Mucosa of rectum (tissue), 2 donors: ENCODE measurements at regions not wholly inside any gene's neighbourhood (a gene's known extent, or its start where the extent isn't known, plus 50 kb on each side); places are given as distances from the start of the nearest gene placed in this dataset.

ENCODE experiments used
- H3K27ac ChIP-seq, 2 donors: one replicate each; pipeline ENCODE4 v1.7.0; 2013; ENCODE audit warnings: inconsistent platforms in 2 of 2, low read depth in 2 of 2, low read length in 2 of 2
- H3K27me3 ChIP-seq, 2 donors: one replicate each; pipeline ENCODE4 v1.7.0; 2013; ENCODE audit warnings: low read length in 2 of 2; ENCODE audit not compliant: control insufficient read depth in 2 of 2, insufficient read depth in 2 of 2
- H3K36me3 ChIP-seq, 2 donors: one replicate each; pipeline ENCODE4 v1.7.0; 2013; ENCODE audit warnings: low read length in 2 of 2; ENCODE audit not compliant: control insufficient read depth in 2 of 2, insufficient read depth in 2 of 2
- H3K4me1 ChIP-seq, 2 donors: one replicate each; pipeline ENCODE4 v1.7.0; 2013; ENCODE audit warnings: low read length in 2 of 2, mild to moderate bottlenecking in 1 of 2; ENCODE audit not compliant: control insufficient read depth in 2 of 2, insufficient read depth in 2 of 2
- H3K4me3 ChIP-seq, 2 donors: one replicate each; pipeline ENCODE4 v1.7.0; 2013; ENCODE audit warnings: low read length in 2 of 2
- H3K9ac ChIP-seq, 2 donors: one replicate each; pipeline ENCODE4 v1.7.0; 2013; ENCODE audit warnings: low read length in 2 of 2, low read depth in 1 of 2, mild to moderate bottlenecking in 1 of 2
- H3K9me3 ChIP-seq, 2 donors: one replicate each; pipeline ENCODE4 v1.7.0; 2013; ENCODE audit warnings: low read length in 2 of 2; ENCODE audit not compliant: control insufficient read depth in 2 of 2
- donor health status: healthy.
- donor health status: Normal muscosa, but diverticular disease.

GRCh38 chr9:88280816-88281382, 107.3 kb upstream of the SPIN1 start:
- Histone ChIP-seq H3K9ac (no peak overlapping the region), H3K4me1 (no peaks in the 10 kb centered on the region), H3K36me3 (no peaks in the 10 kb centered on the region), H3K9me3 (peaks cover 4% of the 10 kb centered on the region in 2 donors), H3K27me3 (no peaks in the 10 kb centered on the region), H3K4me3 (no peak overlapping the region), H3K27ac (no peak overlapping the region)

- Histone ChIP-seq H3K9ac (no peak overlapping the region), H3K9me3 (no peaks in the 10 kb centered on the region), H3K27me3 (no peaks in the 10 kb centered on the region), H3K27ac (no peak overlapping the region), H3K36me3 (no peaks in the 10 kb centered on the region), H3K4me3 (no peak overlapping the region), H3K4me1 (no peaks in the 10 kb centered on the region)
These were observed 110.2 kb upstream of the SPIN1 start for GRCh38 chr9:88278036-88278435.

GRCh38 chr9:88274078-88274477, 114.2 kb upstream of the SPIN1 start:
- Histone ChIP-seq H3K27ac (no peak overlapping the region), H3K36me3 (no peaks in the 10 kb centered on the region), H3K4me3 (no peak overlapping the region), H3K9me3 (no peaks in the 10 kb centered on the region), H3K4me1 (no peaks in the 10 kb centered on the region), H3K27me3 (peaks cover 0 to 3% of the 10 kb centered on the region in 2 donors), H3K9ac (no peak overlapping the region)

- H3K9ac ChIP-seq: no peak overlapping the region
- H3K9me3 ChIP-seq: no peaks in the 10 kb centered on the region
- H3K27ac ChIP-seq: no peak overlapping the region
- no peaks in the 10 kb centered on the region for H3K36me3 ChIP-seq
- H3K27me3 ChIP-seq: peaks cover 0 to 3% of the 10 kb centered on the region in 2 donors
- H3K4me3 ChIP-seq: no peak overlapping the region
- H3K4me1 ChIP-seq: no peaks in the 10 kb centered on the region
These were observed 115.3 kb upstream of the SPIN1 start for GRCh38 chr9:88272986-88273385.

GRCh38 chr9:88270413-88270812, 117.8 kb upstream of the SPIN1 start:
- no peaks in the 10 kb centered on the region for H3K36me3 ChIP-seq
- H3K9ac ChIP-seq: no peak overlapping the region
- H3K4me1 ChIP-seq: no peaks in the 10 kb centered on the region
- H3K27ac ChIP-seq: no peak overlapping the region
- H3K4me3 ChIP-seq: no peak overlapping the region
- H3K9me3 ChIP-seq: no peaks in the 10 kb centered on the region
- peaks cover 0 to 3% of the 10 kb centered on the region in 2 donors for H3K27me3 ChIP-seq

- H3K36me3 ChIP-seq: no peaks in the 10 kb centered on the region
- no peaks in the 10 kb centered on the region for H3K4me1 ChIP-seq
- H3K9ac ChIP-seq: no peak overlapping the region
- H3K4me3 ChIP-seq: no peak overlapping the region
- H3K27ac ChIP-seq: no peak overlapping the region
- no peaks in the 10 kb centered on the region for H3K9me3 ChIP-seq
- H3K27me3 ChIP-seq: peaks cover 0 to 3% of the 10 kb centered on the region in 2 donors
These were observed 119.4 kb upstream of the SPIN1 start for GRCh38 chr9:88268886-88269285.

- H3K36me3 ChIP-seq: no peaks in the 10 kb centered on the region
These were observed 121.0 kb upstream of the SPIN1 start for GRCh38 chr9:88267283-88267682.

GRCh38 chr9:88266416-88266815, 121.8 kb upstream of the SPIN1 start:
- H3K9me3 ChIP-seq: no peaks in the 10 kb centered on the region
- H3K27ac ChIP-seq: no peak overlapping the region
- H3K27me3 ChIP-seq: no peaks in the 10 kb centered on the region
- no peaks in the 10 kb centered on the region for H3K36me3 ChIP-seq
- no peaks in the 10 kb centered on the region for H3K4me1 ChIP-seq
- H3K9ac ChIP-seq: no peak overlapping the region
- H3K4me3 ChIP-seq: no peak overlapping the region

More at GRCh38 chr9:88267283-88267682, 121.0 kb upstream of the SPIN1 start:
- no peak overlapping the region for H3K4me3 ChIP-seq
- no peak overlapping the region for H3K9ac ChIP-seq
- no peak overlapping the region for H3K27ac ChIP-seq
- H3K4me1 ChIP-seq: no peaks in the 10 kb centered on the region
- no peaks in the 10 kb centered on the region for H3K9me3 ChIP-seq
- H3K27me3 ChIP-seq: no peaks in the 10 kb centered on the region

- Histone ChIP-seq H3K27ac (no peak overlapping the region), H3K9me3 (no peaks in the 10 kb centered on the region), H3K27me3 (no peaks in the 10 kb centered on the region), H3K4me3 (no peak overlapping the region), H3K36me3 (no peaks in the 10 kb centered on the region), H3K9ac (no peak overlapping the region), H3K4me1 (no peaks in the 10 kb centered on the region)
These were observed 120.7 kb upstream of the SPATA31C2 start for GRCh38 chr9:88259001-88259400.

- H3K9ac ChIP-seq: no peak overlapping the region
- no peaks in the 10 kb centered on the region for H3K36me3 ChIP-seq
- no peaks in the 10 kb centered on the region for H3K9me3 ChIP-seq
- no peak overlapping the region for H3K27ac ChIP-seq
- H3K27me3 ChIP-seq: no peaks in the 10 kb centered on the region
- H3K4me3 ChIP-seq: no peak overlapping the region
- H3K4me1 ChIP-seq: no peaks in the 10 kb centered on the region
These were observed 120.3 kb upstream of the SPATA31C2 start for GRCh38 chr9:88258601-88259000.

GRCh38 chr9:88258024-88258423, 119.7 kb upstream of the SPATA31C2 start:
- no peaks in the 10 kb centered on the region for H3K4me1 ChIP-seq
- no peaks in the 10 kb centered on the region for H3K9me3 ChIP-seq
- no peak overlapping the region for H3K4me3 ChIP-seq
- no peaks in the 10 kb centered on the region for H3K36me3 ChIP-seq
- no peak overlapping the region for H3K9ac ChIP-seq
- H3K27me3 ChIP-seq: no peaks in the 10 kb centered on the region
- H3K27ac ChIP-seq: no peak overlapping the region
